ENCODE measurements at regions not wholly inside any gene's neighbourhood (a gene's known extent, or its start where the extent isn't known, plus 50 kb on each side); places are given as distances from the start of the nearest gene placed in this dataset.
A peak's percentile ranks its signal among the peaks of the same experiment; 100 is the strongest.

GRCh38 chr7:116443101-116443523, 56.4 kb upstream of the CAV2 start:
- H3K27ac Mint-ChIP-seq = no peak overlapping the region

DNA sequence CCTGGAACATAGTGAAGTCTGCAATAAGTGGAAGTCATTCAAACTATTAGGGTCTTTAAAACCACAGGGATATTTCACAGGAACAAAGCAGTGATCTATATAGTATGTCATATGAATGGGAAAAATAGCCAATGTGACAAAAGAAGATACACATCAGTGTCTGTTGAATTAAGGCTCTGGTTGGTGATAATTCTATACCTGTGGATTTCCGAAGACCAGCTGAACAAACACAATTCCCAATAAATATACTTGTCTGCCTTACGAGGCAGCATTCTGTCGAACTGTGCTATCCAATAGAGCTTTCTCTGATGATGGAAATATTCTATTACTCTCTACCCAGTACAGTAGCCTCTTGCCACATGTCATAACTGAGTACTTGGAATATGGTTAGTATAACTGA, 55.9 kb upstream of the CAV2 start:
- Histone ChIP-seq H4K20me1 (replicated peaks; ENCODE audit: insufficient read depth) (no peaks in the 10 kb centered on the region), H3K27ac (ENCODE audit: low read depth) (no peak overlapping the region), H3F3A (replicated peaks; ENCODE audit: low read depth) (no peaks in the 10 kb centered on the region), H3K79me2 (replicated peaks; ENCODE audit: insufficient read depth) (no peaks in the 10 kb centered on the region), H3K9me2 (ENCODE audit: insufficient read depth) (no peaks in the 10 kb centered on the region), H3K27me3 (ENCODE audit: insufficient read depth) (no peaks in the 10 kb centered on the region), H3K36me3 (ENCODE audit: insufficient read depth) (no peaks in the 10 kb centered on the region), H3K4me1 (ENCODE audit: insufficient read depth) (peaks cover 7% of the 10 kb centered on the region; the same call in 1 of the 2 replicates), H2AFZ (0 out of 2 replicates have a peak overlapping the region, but pooled peaks have one; percentile 25), H3K4me3 (no peak overlapping the region), H3K4me2 (no peak overlapping the region)
- DNase-seq (ENCODE audit: low spot score) (no peak), ATAC-seq (no peak)
- H3K4me3 Mint-ChIP-seq = no peak overlapping the region
- no peaks in the 10 kb centered on the region for H3K4me1 Mint-ChIP-seq
- no peaks in the 10 kb centered on the region for H3K9me3 Mint-ChIP-seq
- no peaks in the 10 kb centered on the region for H3K36me3 Mint-ChIP-seq (ENCODE audit: low read depth)
- no peak overlapping the region for H3K27ac Mint-ChIP-seq
- no peaks in the 10 kb centered on the region for H3K27me3 Mint-ChIP-seq (ENCODE audit: insufficient read depth, low read depth, poor library complexity)
- TF ChIP-seq EZH2 (IDR thresholded peaks at IDR 0.05; ENCODE audit: low read depth, unreplicated experiment) (no peak), POLR2AphosphoS5 (IDR thresholded peaks at IDR 0.05; ENCODE audit: low read depth) (no peak), STAT1 (IDR thresholded peaks at IDR 0.05; ENCODE audit: unreplicated experiment) (no peak), CREB1 (CRISPR knock-in tag; IDR thresholded peaks at IDR 0.05; ENCODE audit: low read depth) (no peak)
- TF ChIP-seq, protein P1, sequence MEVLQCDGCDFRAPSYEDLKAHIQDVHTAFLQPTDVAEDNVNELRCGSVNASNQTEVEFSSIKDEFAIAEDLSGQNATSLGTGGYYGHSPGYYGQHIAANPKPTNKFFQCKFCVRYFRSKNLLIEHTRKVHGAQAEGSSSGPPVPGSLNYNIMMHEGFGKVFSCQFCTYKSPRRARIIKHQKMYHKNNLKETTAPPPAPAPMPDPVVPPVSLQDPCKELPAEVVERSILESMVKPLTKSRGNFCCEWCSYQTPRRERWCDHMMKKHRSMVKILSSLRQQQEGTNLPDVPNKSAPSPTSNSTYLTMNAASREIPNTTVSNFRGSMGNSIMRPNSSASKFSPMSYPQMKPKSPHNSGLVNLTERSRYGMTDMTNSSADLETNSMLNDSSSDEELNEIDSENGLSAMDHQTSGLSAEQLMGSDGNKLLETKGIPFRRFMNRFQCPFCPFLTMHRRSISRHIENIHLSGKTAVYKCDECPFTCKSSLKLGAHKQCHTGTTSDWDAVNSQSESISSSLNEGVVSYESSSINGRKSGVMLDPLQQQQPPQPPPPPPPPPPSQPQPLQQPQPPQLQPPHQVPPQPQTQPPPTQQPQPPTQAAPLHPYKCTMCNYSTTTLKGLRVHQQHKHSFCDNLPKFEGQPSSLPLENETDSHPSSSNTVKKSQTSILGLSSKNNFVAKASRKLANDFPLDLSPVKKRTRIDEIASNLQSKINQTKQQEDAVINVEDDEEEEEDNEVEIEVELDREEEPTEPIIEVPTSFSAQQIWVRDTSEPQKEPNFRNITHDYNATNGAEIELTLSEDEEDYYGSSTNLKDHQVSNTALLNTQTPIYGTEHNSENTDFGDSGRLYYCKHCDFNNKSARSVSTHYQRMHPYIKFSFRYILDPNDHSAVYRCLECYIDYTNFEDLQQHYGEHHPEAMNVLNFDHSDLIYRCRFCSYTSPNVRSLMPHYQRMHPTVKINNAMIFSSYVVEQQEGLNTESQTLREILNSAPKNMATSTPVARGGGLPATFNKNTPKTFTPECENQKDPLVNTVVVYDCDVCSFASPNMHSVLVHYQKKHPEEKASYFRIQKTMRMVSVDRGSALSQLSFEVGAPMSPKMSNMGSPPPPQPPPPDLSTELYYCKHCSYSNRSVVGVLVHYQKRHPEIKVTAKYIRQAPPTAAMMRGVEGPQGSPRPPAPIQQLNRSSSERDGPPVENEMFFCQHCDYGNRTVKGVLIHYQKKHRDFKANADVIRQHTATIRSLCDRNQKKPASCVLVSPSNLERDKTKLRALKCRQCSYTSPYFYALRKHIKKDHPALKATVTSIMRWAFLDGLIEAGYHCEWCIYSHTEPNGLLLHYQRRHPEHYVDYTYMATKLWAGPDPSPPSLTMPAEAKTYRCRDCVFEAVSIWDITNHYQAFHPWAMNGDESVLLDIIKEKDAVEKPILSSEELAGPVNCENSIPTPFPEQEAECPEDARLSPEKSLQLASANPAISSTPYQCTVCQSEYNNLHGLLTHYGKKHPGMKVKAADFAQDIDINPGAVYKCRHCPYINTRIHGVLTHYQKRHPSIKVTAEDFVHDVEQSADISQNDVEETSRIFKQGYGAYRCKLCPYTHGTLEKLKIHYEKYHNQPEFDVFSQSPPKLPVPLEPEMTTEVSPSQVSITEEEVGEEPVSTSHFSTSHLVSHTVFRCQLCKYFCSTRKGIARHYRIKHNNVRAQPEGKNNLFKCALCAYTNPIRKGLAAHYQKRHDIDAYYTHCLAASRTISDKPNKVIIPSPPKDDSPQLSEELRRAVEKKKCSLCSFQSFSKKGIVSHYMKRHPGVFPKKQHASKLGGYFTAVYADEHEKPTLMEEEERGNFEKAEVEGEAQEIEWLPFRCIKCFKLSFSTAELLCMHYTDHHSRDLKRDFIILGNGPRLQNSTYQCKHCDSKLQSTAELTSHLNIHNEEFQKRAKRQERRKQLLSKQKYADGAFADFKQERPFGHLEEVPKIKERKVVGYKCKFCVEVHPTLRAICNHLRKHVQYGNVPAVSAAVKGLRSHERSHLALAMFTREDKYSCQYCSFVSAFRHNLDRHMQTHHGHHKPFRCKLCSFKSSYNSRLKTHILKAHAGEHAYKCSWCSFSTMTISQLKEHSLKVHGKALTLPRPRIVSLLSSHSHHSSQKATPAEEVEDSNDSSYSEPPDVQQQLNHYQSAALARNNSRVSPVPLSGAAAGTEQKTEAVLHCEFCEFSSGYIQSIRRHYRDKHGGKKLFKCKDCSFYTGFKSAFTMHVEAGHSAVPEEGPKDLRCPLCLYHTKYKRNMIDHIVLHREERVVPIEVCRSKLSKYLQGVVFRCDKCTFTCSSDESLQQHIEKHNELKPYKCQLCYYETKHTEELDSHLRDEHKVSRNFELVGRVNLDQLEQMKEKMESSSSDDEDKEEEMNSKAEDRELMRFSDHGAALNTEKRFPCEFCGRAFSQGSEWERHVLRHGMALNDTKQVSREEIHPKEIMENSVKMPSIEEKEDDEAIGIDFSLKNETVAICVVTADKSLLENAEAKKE (CRISPR knock-in tag; IDR thresholded peaks at IDR 0.05) = no peak
- TF ChIP-seq, protein P2, sequence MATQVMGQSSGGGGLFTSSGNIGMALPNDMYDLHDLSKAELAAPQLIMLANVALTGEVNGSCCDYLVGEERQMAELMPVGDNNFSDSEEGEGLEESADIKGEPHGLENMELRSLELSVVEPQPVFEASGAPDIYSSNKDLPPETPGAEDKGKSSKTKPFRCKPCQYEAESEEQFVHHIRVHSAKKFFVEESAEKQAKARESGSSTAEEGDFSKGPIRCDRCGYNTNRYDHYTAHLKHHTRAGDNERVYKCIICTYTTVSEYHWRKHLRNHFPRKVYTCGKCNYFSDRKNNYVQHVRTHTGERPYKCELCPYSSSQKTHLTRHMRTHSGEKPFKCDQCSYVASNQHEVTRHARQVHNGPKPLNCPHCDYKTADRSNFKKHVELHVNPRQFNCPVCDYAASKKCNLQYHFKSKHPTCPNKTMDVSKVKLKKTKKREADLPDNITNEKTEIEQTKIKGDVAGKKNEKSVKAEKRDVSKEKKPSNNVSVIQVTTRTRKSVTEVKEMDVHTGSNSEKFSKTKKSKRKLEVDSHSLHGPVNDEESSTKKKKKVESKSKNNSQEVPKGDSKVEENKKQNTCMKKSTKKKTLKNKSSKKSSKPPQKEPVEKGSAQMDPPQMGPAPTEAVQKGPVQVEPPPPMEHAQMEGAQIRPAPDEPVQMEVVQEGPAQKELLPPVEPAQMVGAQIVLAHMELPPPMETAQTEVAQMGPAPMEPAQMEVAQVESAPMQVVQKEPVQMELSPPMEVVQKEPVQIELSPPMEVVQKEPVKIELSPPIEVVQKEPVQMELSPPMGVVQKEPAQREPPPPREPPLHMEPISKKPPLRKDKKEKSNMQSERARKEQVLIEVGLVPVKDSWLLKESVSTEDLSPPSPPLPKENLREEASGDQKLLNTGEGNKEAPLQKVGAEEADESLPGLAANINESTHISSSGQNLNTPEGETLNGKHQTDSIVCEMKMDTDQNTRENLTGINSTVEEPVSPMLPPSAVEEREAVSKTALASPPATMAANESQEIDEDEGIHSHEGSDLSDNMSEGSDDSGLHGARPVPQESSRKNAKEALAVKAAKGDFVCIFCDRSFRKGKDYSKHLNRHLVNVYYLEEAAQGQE (IDR thresholded peaks at IDR 0.05; ENCODE audit: unreplicated experiment) = no peak

More at GRCh38 chr7:116443101-116443523, 56.4 kb upstream of the CAV2 start:
- no peak overlapping the region for H3K4me3 ChIP-seq
- H3K27me3 ChIP-seq (ENCODE audit: insufficient read depth) = no peaks in the 10 kb centered on the region
- H3K27ac ChIP-seq (ENCODE audit: low read depth) = no peak overlapping the region
- no peak overlapping the region for H3K4me3 Mint-ChIP-seq
- no peaks in the 10 kb centered on the region for H3K36me3 Mint-ChIP-seq (ENCODE audit: low read depth)
- no peaks in the 10 kb centered on the region for H3K4me1 Mint-ChIP-seq
- no peak for DNase-seq (ENCODE audit: low spot score)
- no peaks in the 10 kb centered on the region for H3K36me3 ChIP-seq (ENCODE audit: insufficient read depth)
- no peak for ATAC-seq
- H3K4me2 ChIP-seq = no peak overlapping the region
- H4K20me1 ChIP-seq (replicated peaks; ENCODE audit: insufficient read depth) = no peaks in the 10 kb centered on the region
- H3K9me2 ChIP-seq (ENCODE audit: insufficient read depth) = no peaks in the 10 kb centered on the region
- H3K27me3 Mint-ChIP-seq (ENCODE audit: insufficient read depth, low read depth, poor library complexity) = no peaks in the 10 kb centered on the region
- no peak overlapping the region for H2AFZ ChIP-seq
- peaks cover 7% of the 10 kb centered on the region; the same call in 1 of the 2 replicates for H3K4me1 ChIP-seq (ENCODE audit: insufficient read depth)
- no peak for TF ChIP-seq ZNF331 (CRISPR knock-in tag; IDR thresholded peaks at IDR 0.05; ENCODE audit: low read depth)
- H3F3A ChIP-seq (replicated peaks; ENCODE audit: low read depth) = no peaks in the 10 kb centered on the region
- H3K79me2 ChIP-seq (replicated peaks; ENCODE audit: insufficient read depth) = no peaks in the 10 kb centered on the region
- H3K9me3 Mint-ChIP-seq = no peaks in the 10 kb centered on the region

Data from GM23338 (cell line).